K562 (cell line): ENCODE measurements at regions not wholly inside any gene's neighbourhood (a gene's known extent, or its start where the extent isn't known, plus 50 kb on each side); places are given as distances from the start of the nearest gene placed in this dataset.

Source experiments
- ATAC-seq: fragments of 200-7000 bp; cut with Tn5 transposase; 3 replicates; pipeline ENCODE4 v1.9.1; 2020; ENCODE audit warnings: moderate library complexity
- BruUV-seq: library from RNA; stranded (reverse); fragments of 400-500 nt; replicated peaks from 2 replicates; lab custom pipeline; 2021; lab: Mats Ljungman, UMichigan
- CTCF ChIA-PET: fragments of 300-600 bp; formaldehyde crosslinking; extraction: SDS; loops from one replicate; lab custom pipeline; 2021; ENCODE audit warnings: low intra/inter-chr PET ratio; lab: Yijun Ruan, JAX
- POLR2A ChIA-PET: fragments of 300-600, 350-650 bp; sonication (Branson Sonifier 250); formaldehyde crosslinking; extraction: SDS; loops from one replicate; lab custom pipeline; 2021; ENCODE audit warnings: antibody characterized with exemption, inconsistent platforms; lab: Yijun Ruan, JAX
- DNase-seq, 4 experiments: peaks; one replicate each; pipeline versions ENCODE4 v3.0.0 to v3.0.0-alpha.2; 2011 to 2018; ENCODE audit warnings: low spot score in 3 of 4, mixed read lengths in 3 of 4; ENCODE audit errors: extremely low read depth in 1 of 4
- FAIRE-seq: peaks from 2 replicates; lab custom pipeline; 2011; peaks lifted over from hg19 to GRCh38; lab: Jason Lieb, UNC
- H2AFZ ChIP-seq: 2 replicates; pipeline ENCODE4 v1.6.0; 2011; ENCODE audit warnings: low read depth, low read length, control low read depth, inconsistent platforms
- H3K27ac ChIP-seq: fragments of 200-600 bp; 3 replicates; pipeline ENCODE4 v1.8.0; 2011; ENCODE audit warnings: low read depth, mild to moderate bottlenecking, control low read depth, inconsistent platforms, low read length, moderate library complexity, mixed read lengths; ENCODE audit errors: extremely low read depth
- H3K27me3 ChIP-seq, 2 experiments: fragments of 300-600 bp in 1 of 2; 2 replicates in 1 of 2; 3 replicates in 1 of 2; pipeline versions ENCODE4 v1.6.0 to v1.8.0; 2011; ENCODE audit warnings: inconsistent platforms in 2 of 2, low read length in 2 of 2, mild to moderate bottlenecking in 1 of 2, mixed read lengths in 1 of 2, moderate library complexity in 1 of 2; ENCODE audit not compliant: control insufficient read depth in 2 of 2, insufficient read depth in 2 of 2
- H3K36me3 ChIP-seq: fragments of 300-600 bp; 3 replicates; pipeline ENCODE4 v1.8.0; 2011; ENCODE audit warnings: mild to moderate bottlenecking, low read length, inconsistent platforms; ENCODE audit not compliant: control insufficient read depth, insufficient read depth
- H3K4me1 ChIP-seq, 2 experiments: fragments of 200-600 bp in 1 of 2; replicated peaks in 1 of 2; 2 replicates in 1 of 2; 3 replicates in 1 of 2; pipeline versions ENCODE4 v1.5.1 to v1.8.0; 2011; ENCODE audit warnings: inconsistent platforms in 2 of 2, low read length in 2 of 2, mild to moderate bottlenecking in 1 of 2, mixed read lengths in 1 of 2, moderate library complexity in 1 of 2; ENCODE audit not compliant: control insufficient read depth in 2 of 2, insufficient read depth in 2 of 2
- H3K4me2 ChIP-seq: 2 replicates; pipeline ENCODE4 v1.6.1; 2011; ENCODE audit warnings: low read length, control low read depth, inconsistent platforms, mixed read lengths; ENCODE audit not compliant: insufficient read depth
- H3K4me3 ChIP-seq: fragments of 200-600 bp; sonication (generic), shearing (Covaris generic); 2 replicates; pipeline ENCODE4 v1.5.1; 2016; ENCODE audit warnings: control low read depth, inconsistent platforms
- H3K79me2 ChIP-seq: fragments of 200-600 bp; 3 replicates; pipeline ENCODE4 v1.8.0; 2011; ENCODE audit warnings: low read length, inconsistent platforms; ENCODE audit not compliant: control insufficient read depth, insufficient read depth
- H3K9ac ChIP-seq, 2 experiments: 2 replicates each; pipeline versions ENCODE4 v1.6.0 to v1.6.1; 2011; ENCODE audit warnings: low read depth in 2 of 2, low read length in 2 of 2, control low read depth in 1 of 2, inconsistent platforms in 1 of 2, mild to moderate bottlenecking in 1 of 2, mixed read lengths in 1 of 2; ENCODE audit not compliant: insufficient read depth in 1 of 2
- H3K9me1 ChIP-seq: one replicate; pipeline ENCODE4 v1.6.0; 2011; ENCODE audit warnings: inconsistent platforms, mild to moderate bottlenecking, low read length, moderate library complexity; ENCODE audit not compliant: control insufficient read depth, insufficient read depth
- H3K9me3 ChIP-seq: replicated peaks from 2 replicates; pipeline ENCODE4 v1.5.1; 2011; ENCODE audit warnings: low read depth, low read length, inconsistent platforms; ENCODE audit not compliant: control insufficient read depth, insufficient read depth
- H4K20me1 ChIP-seq: replicated peaks from 2 replicates; pipeline ENCODE4 v1.6.1; 2011; ENCODE audit warnings: low read length, inconsistent platforms, mixed read lengths; ENCODE audit not compliant: control insufficient read depth, insufficient read depth
- BACH1 ChIP-seq: fragments of 200-800 bp; sonication (Bioruptor generic); IDR thresholded peaks from 2 replicates; pipeline ENCODE4 v1.6.1; 2016; ENCODE audit warnings: missing genetic modification characterization, missing compliant biosample characterization
- EHMT2 ChIP-seq: fragments of 450-650 bp; IDR thresholded peaks from 2 replicates; pipeline ENCODE4 v1.6.1; 2018; ENCODE audit warnings: antibody characterized with exemption
- KDM2B ChIP-seq: fragments of 250-450 bp; sonication (Bioruptor Pico); IDR thresholded peaks from 2 replicates; pipeline ENCODE4 v1.8.0; 2021; ENCODE audit warnings: mild to moderate bottlenecking, moderate library complexity
- SMARCC2 ChIP-seq: fragments of 450-650 bp; IDR thresholded peaks from 2 replicates; pipeline ENCODE4 v1.6.1; 2017; ENCODE audit warnings: antibody characterized with exemption, moderate library complexity, mild to moderate bottlenecking, low read depth
- TSHZ1 ChIP-seq: fragments of 250-450 bp; sonication (Bioruptor Pico); IDR thresholded peaks from 2 replicates; pipeline ENCODE4 v1.4.0; 2020; ENCODE audit warnings: mild to moderate bottlenecking, moderate library complexity
- ZNF324 ChIP-seq: fragments of 250-450 bp; sonication (Bioruptor Pico); IDR thresholded peaks from 2 replicates; pipeline ENCODE4 v1.4.0; 2020; ENCODE audit warnings: mild to moderate bottlenecking
- ZNF41 ChIP-seq: fragments of 250-450 bp; sonication (Bioruptor Pico); conservative IDR thresholded peaks from 2 replicates; pipeline ENCODE4 v1.4.0; 2020; ENCODE audit warnings: mild to moderate bottlenecking
- ZSCAN29 ChIP-seq: fragments of 450-650 bp; IDR thresholded peaks from 2 replicates; pipeline ENCODE4 v1.6.1; 2017
- WGBS: fragments of 100-300 bp; shearing (Covaris generic); methylation state at CpG from one replicate; pipeline ENCODE4 v1.1.6; 2016; ENCODE audit warnings: low coverage, mixed read lengths; ENCODE audit not compliant: insufficient coverage; ENCODE audit errors: missing lambda C conversion rate; 5-methylcytosine and 5-hydroxymethylcytosine counted together
- in situ Hi-C: fragments of 300-500 bp; cut with MboI; formaldehyde crosslinking; loops from 4 replicates; pipeline ENCODE4 v1.15.0; 2018; ENCODE audit warnings: inconsistent platforms, mixed read lengths
- intact Hi-C: fragments of 100-400 bp; cut with micrococcal nuclease; formaldehyde crosslinking; loops from 2 replicates; pipeline ENCODE4 v1.14.2; 2022

DNA sequence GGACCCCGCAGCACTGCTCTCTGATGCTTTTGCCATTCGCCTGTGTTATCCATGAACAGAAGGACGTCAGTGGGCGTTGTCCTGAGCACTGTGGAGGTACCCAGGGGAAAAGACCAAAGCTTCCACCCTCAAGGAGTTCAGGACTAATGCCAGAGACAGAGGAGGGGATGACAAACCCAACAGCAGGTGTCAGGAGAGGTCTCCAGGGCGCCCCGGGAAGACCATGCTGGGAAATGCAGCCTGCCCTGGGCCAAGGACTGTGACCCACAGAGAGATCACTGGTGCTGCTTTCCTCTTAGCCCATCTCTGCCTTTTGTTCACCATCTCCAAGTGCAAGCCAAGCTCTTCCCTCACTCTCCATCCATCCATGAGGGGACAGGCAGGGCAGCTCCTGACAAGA lies 166.8 kb upstream of the PFKP start:
- intact Hi-C loops: no loop called here
- no peak overlapping the region for H2AFZ ChIP-seq
- H3K4me1 ChIP-seq: no peaks in the 10 kb centered on the region; a peak in 1 of 5 replicates
- no peak overlapping the region for H3K27ac ChIP-seq
- no peaks in the 10 kb centered on the region for H4K20me1 ChIP-seq
- ChIA-PET CTCF (no interaction called here), POLR2A (interaction anchor here (1.0 kb wide), 1 partner anchor 17 kb away, joined by 3 read pairs; no protein-coding TSS in a partner anchor)
- FAIRE-seq: no peak
- ATAC-seq: no peak
- H3K79me2 ChIP-seq: no peaks in the 10 kb centered on the region
- H3K4me2 ChIP-seq: no peak overlapping the region
- in situ Hi-C loops: no loop called here
- no peaks in the 10 kb centered on the region for H3K9me1 ChIP-seq
- BruUV-seq: no TSS peak
- no peaks in the 10 kb centered on the region for H3K9me3 ChIP-seq
- no peak for DNase-seq
- 5% methylated on average over 6 of the region's 6 CpGs for WGBS
- no peaks in the 10 kb centered on the region for H3K36me3 ChIP-seq
- no peak overlapping the region for H3K4me3 ChIP-seq
- H3K27me3 ChIP-seq: peaks cover 5 to 50% of the 10 kb centered on the region in 2 experiments; a peak in 3 of 5 replicates
- TF ChIP-seq ZNF324 (no peak), SMARCC2 (no peak), KDM2B (CRISPR knock-in tag) (no peak), BACH1 (tag) (no peak), EHMT2 (no peak), TSHZ1 (no peak), ZSCAN29 (no peak), ZNF41 (CRISPR knock-in tag) (no peak)
- H3K9ac ChIP-seq: no peak overlapping the region
